DOHH2 (cell line): ENCODE measurements at regions not wholly inside any gene's neighbourhood (a gene's known extent, or its start where the extent isn't known, plus 50 kb on each side); places are given as distances from the start of the nearest gene placed in this dataset.

Experiments used
- H3F3A ChIP-seq: fragments of 200-600 bp; sonication (generic), shearing (Covaris generic); 2 replicates; pipeline ENCODE4 v1.6.0; 2016; ENCODE audit warnings: antibody characterized with exemption, mild to moderate bottlenecking; ENCODE audit not compliant: control insufficient read depth, insufficient read depth
- H3K27ac ChIP-seq: fragments of 200-600 bp; sonication (generic); 2 replicates; pipeline ENCODE4 v1.5.1; 2014; ENCODE audit warnings: low read depth, mild to moderate bottlenecking, low read length, moderate library complexity
- H3K27me3 ChIP-seq: fragments of 200-600 bp; sonication (generic); 2 replicates; pipeline ENCODE4 v1.6.1; 2014; ENCODE audit warnings: mild to moderate bottlenecking, low read length, mixed read lengths; ENCODE audit not compliant: control insufficient read depth
- H3K36me3 ChIP-seq: fragments of 200-600 bp; sonication (generic); 2 replicates; pipeline ENCODE4 v1.6.1; 2014; ENCODE audit warnings: mild to moderate bottlenecking, low read length, moderate library complexity, mixed read lengths; ENCODE audit not compliant: control insufficient read depth
- H3K4me1 ChIP-seq: fragments of 200-600 bp; sonication (generic); 2 replicates; pipeline ENCODE4 v1.6.1; 2014; ENCODE audit warnings: mild to moderate bottlenecking, low read length, mixed read lengths; ENCODE audit not compliant: control insufficient read depth
- H3K4me2 ChIP-seq: fragments of 200-600 bp; sonication (generic); 2 replicates; pipeline ENCODE4 v1.6.0; 2014; ENCODE audit warnings: mild to moderate bottlenecking, low read length, moderate library complexity
- H3K4me3 ChIP-seq: fragments of 200-600 bp; sonication (generic); 2 replicates; pipeline ENCODE4 v1.5.1; 2014; ENCODE audit warnings: mild to moderate bottlenecking, low read length, mixed read lengths
- H3K79me2 ChIP-seq: fragments of 200-600 bp; sonication (generic); 2 replicates; pipeline ENCODE4 v1.6.1; 2014; ENCODE audit warnings: mild to moderate bottlenecking, low read length, mixed read lengths; ENCODE audit not compliant: control insufficient read depth
- H3K9me2 ChIP-seq: fragments of 200-600 bp; sonication (generic); replicated peaks from 2 replicates; pipeline ENCODE4 v1.6.1; 2014; ENCODE audit warnings: mild to moderate bottlenecking, low read length, mixed read lengths; ENCODE audit not compliant: control insufficient read depth
- H3K9me3 ChIP-seq: fragments of 200-600 bp; sonication (generic); 2 replicates; pipeline ENCODE4 v1.6.1; 2014; ENCODE audit warnings: antibody characterized with exemption, low read length, mixed read lengths; ENCODE audit not compliant: control insufficient read depth, insufficient read depth
- H4K20me1 ChIP-seq: fragments of 200-600 bp; sonication (generic); 2 replicates; pipeline ENCODE4 v1.6.0; 2014; ENCODE audit warnings: low read depth, mild to moderate bottlenecking, antibody characterized with exemption, low read length, moderate library complexity; ENCODE audit not compliant: control insufficient read depth, insufficient read depth
- CTCF ChIP-seq: fragments of 200-600 bp; sonication (generic); IDR thresholded peaks from one replicate; pipeline ENCODE4 v1.5.1; 2014; ENCODE audit warnings: antibody characterized with exemption, mild to moderate bottlenecking, low read depth, low read length; ENCODE audit not compliant: poor library complexity, severe bottlenecking
- EZH2phosphoT487 ChIP-seq: fragments of 200-600 bp; sonication (generic); IDR thresholded peaks from 2 replicates; pipeline ENCODE4 v1.6.1; 2017; ENCODE audit warnings: borderline replicate concordance, mild to moderate bottlenecking, antibody characterized with exemption, low read length, moderate library complexity, mixed read lengths

GRCh38 chr5:174668349-174668748 is 56.0 kb upstream of the MSX2 start:
- H4K20me1 ChIP-seq: no peaks in the 10 kb centered on the region
- H3K4me2 ChIP-seq: no peak overlapping the region
- no peak overlapping the region for H3K27ac ChIP-seq
- no peaks in the 10 kb centered on the region for H3K79me2 ChIP-seq
- no peak overlapping the region for H3K4me3 ChIP-seq
- H3F3A ChIP-seq: no peaks in the 10 kb centered on the region
- TF ChIP-seq EZH2phosphoT487 (no peak), CTCF (no peak)
- H3K9me3 ChIP-seq: no peaks in the 10 kb centered on the region
- H3K27me3 ChIP-seq: no peaks in the 10 kb centered on the region
- no peaks in the 10 kb centered on the region for H3K9me2 ChIP-seq
- no peaks in the 10 kb centered on the region for H3K4me1 ChIP-seq
- H3K36me3 ChIP-seq: no peaks in the 10 kb centered on the region
